GM23248 (cell line): ENCODE measurements at regions not wholly inside any gene's neighbourhood (a gene's known extent, or its start where the extent isn't known, plus 50 kb on each side); places are given as distances from the start of the nearest gene placed in this dataset.

Source experiments
- DNase-seq: peaks from one replicate; pipeline ENCODE4 v3.0.0-alpha.2; 2015
- H2AFZ ChIP-seq: fragments of 200-600 bp; sonication (generic); 2 replicates; pipeline ENCODE4 v1.6.1; 2016; ENCODE audit warnings: antibody characterized with exemption
- H3F3A ChIP-seq: fragments of 200-600 bp; sonication (generic); 2 replicates; pipeline ENCODE4 v1.6.1; 2016; ENCODE audit warnings: mild to moderate bottlenecking, antibody characterized with exemption, mixed run types; ENCODE audit not compliant: insufficient read depth
- H3K27ac ChIP-seq: fragments of 200-600 bp; sonication (generic); 2 replicates; pipeline ENCODE4 v1.5.1; 2016; ENCODE audit warnings: mild to moderate bottlenecking
- H3K27me3 ChIP-seq: fragments of 200-600 bp; sonication (generic); replicated peaks from 2 replicates; pipeline ENCODE4 v1.6.1; 2016; ENCODE audit warnings: mild to moderate bottlenecking; ENCODE audit not compliant: insufficient read depth
- H3K36me3 ChIP-seq: fragments of 200-600 bp; sonication (generic); 2 replicates; pipeline ENCODE4 v1.6.1; 2016; ENCODE audit warnings: low read depth, mild to moderate bottlenecking
- H3K4me1 ChIP-seq: fragments of 200-600 bp; sonication (generic); 2 replicates; pipeline ENCODE4 v1.6.1; 2016; ENCODE audit warnings: mild to moderate bottlenecking; ENCODE audit not compliant: insufficient read depth
- H3K4me2 ChIP-seq: fragments of 200-600 bp; sonication (generic); one replicate; pipeline ENCODE4 v1.6.1; 2016; ENCODE audit warnings: mild to moderate bottlenecking; ENCODE audit not compliant: unreplicated experiment
- H3K4me3 ChIP-seq: fragments of 200-600 bp; sonication (generic); 2 replicates; pipeline ENCODE4 v1.5.1; 2016; ENCODE audit warnings: mild to moderate bottlenecking
- H3K79me2 ChIP-seq: fragments of 200-600 bp; sonication (generic); 2 replicates; pipeline ENCODE4 v1.6.1; 2016; ENCODE audit warnings: mild to moderate bottlenecking; ENCODE audit not compliant: insufficient read depth
- H3K9ac ChIP-seq: fragments of 200-600 bp; sonication (generic); 2 replicates; pipeline ENCODE4 v1.6.1; 2016; ENCODE audit warnings: mild to moderate bottlenecking
- H3K9me2 ChIP-seq: fragments of 200-600 bp; sonication (generic); 2 replicates; pipeline ENCODE4 v1.6.1; 2016; ENCODE audit warnings: mixed run types, mild to moderate bottlenecking, moderate library complexity; ENCODE audit not compliant: insufficient read depth
- H3K9me3 ChIP-seq: fragments of 200-600 bp; sonication (generic); one replicate; pipeline ENCODE4 v1.6.1; 2017; ENCODE audit warnings: low read depth
- H4K20me1 ChIP-seq: fragments of 200-600 bp; sonication (generic); 2 replicates; pipeline ENCODE4 v1.6.0; 2016; ENCODE audit not compliant: insufficient read depth
- EZH2 ChIP-seq: fragments of 200-600 bp; sonication (generic); IDR thresholded peaks from 2 replicates; pipeline ENCODE4 v1.6.1; 2018; ENCODE audit warnings: antibody characterized with exemption, mild to moderate bottlenecking; ENCODE audit not compliant: insufficient read depth, poor library complexity, severe bottlenecking
- EZH2phosphoT487 ChIP-seq: fragments of 200-600 bp; sonication (generic); IDR thresholded peaks from 2 replicates; pipeline ENCODE4 v1.6.1; 2018; ENCODE audit warnings: antibody characterized with exemption, moderate library complexity, mild to moderate bottlenecking, low read depth; ENCODE audit not compliant: insufficient read depth
- WGBS, 2 experiments: methylation state at CpG; one replicate each; pipeline ENCODE4 v1.1.6; 2015 to 2017; ENCODE audit warnings: low lambda C conversion rate in 2 of 2, low coverage in 1 of 2; ENCODE audit errors: missing lambda C conversion rate in 2 of 2; 5-methylcytosine and 5-hydroxymethylcytosine counted together
- in situ Hi-C: fragments of 300-500 bp; cut with MboI; formaldehyde crosslinking; loops from 2 replicates; pipeline ENCODE4 v1.15.0; 2020

GRCh38 chr13:34678154-34678553, 263.9 kb upstream of the NBEA start:
- Histone ChIP-seq H3K4me2 (no peak overlapping the region), H3K36me3 (no peaks in the 10 kb centered on the region), H2AFZ (no peak overlapping the region), H4K20me1 (no peaks in the 10 kb centered on the region), H3K4me3 (no peak overlapping the region), H3K27me3 (no peaks in the 10 kb centered on the region), H3K79me2 (no peaks in the 10 kb centered on the region), H3K9ac (no peak overlapping the region), H3F3A (no peaks in the 10 kb centered on the region), H3K4me1 (no peaks in the 10 kb centered on the region), H3K9me3 (no peaks in the 10 kb centered on the region), H3K9me2 (no peaks in the 10 kb centered on the region), H3K27ac (no peak overlapping the region)
- in situ Hi-C loops: no loop called here
- peak; percentile 39 for DNase-seq
- TF ChIP-seq EZH2: no peak
- TF ChIP-seq EZH2phosphoT487: no peak
- WGBS, 2 experiments: 79 to 83% methylated on average over 2 of the region's 2 CpGs

GRCh38 chr13:34681405-34681955, 260.6 kb upstream of the NBEA start:
- Histone ChIP-seq H3K4me1 (no peaks in the 10 kb centered on the region), H3K4me2 (no peak overlapping the region), H3K79me2 (no peaks in the 10 kb centered on the region), H3K27ac (no peak overlapping the region), H2AFZ (no peak overlapping the region), H3K9ac (no peak overlapping the region), H4K20me1 (no peaks in the 10 kb centered on the region), H3K27me3 (no peaks in the 10 kb centered on the region), H3K4me3 (no peak overlapping the region), H3K9me3 (no peaks in the 10 kb centered on the region), H3F3A (no peaks in the 10 kb centered on the region), H3K9me2 (no peaks in the 10 kb centered on the region), H3K36me3 (no peaks in the 10 kb centered on the region)
- in situ Hi-C loops: no loop called here
- TF ChIP-seq EZH2 (no peak), EZH2phosphoT487 (no peak)
- WGBS, 2 experiments: 13 to 14% methylated on average over 4 of the region's 4 CpGs
- DNase-seq: no peak

GRCh38 chr13:34695063-34695462, 247.0 kb upstream of the NBEA start:
- Histone ChIP-seq H3K4me1 (no peaks in the 10 kb centered on the region), H3K27me3 (no peaks in the 10 kb centered on the region), H3K36me3 (no peaks in the 10 kb centered on the region), H3F3A (no peaks in the 10 kb centered on the region), H3K9ac (no peak overlapping the region), H3K4me3 (no peak overlapping the region), H3K9me2 (no peaks in the 10 kb centered on the region), H2AFZ (no peak overlapping the region), H3K27ac (no peak overlapping the region), H3K9me3 (no peaks in the 10 kb centered on the region), H3K4me2 (no peak overlapping the region), H4K20me1 (no peaks in the 10 kb centered on the region), H3K79me2 (no peaks in the 10 kb centered on the region)
- 33 to 42% methylated on average over 2 of the region's 2 CpGs for WGBS, 2 experiments
- TF ChIP-seq EZH2 (no peak), EZH2phosphoT487 (no peak)
- DNase-seq: no peak
- in situ Hi-C loops: no loop called here

GRCh38 chr13:34696296-34696695, 245.8 kb upstream of the NBEA start:
- H4K20me1 ChIP-seq: no peaks in the 10 kb centered on the region
- no peak overlapping the region for H3K27ac ChIP-seq
- no peaks in the 10 kb centered on the region for H3K4me1 ChIP-seq
- no peaks in the 10 kb centered on the region for H3K9me2 ChIP-seq
- no peaks in the 10 kb centered on the region for H3K79me2 ChIP-seq
- no peak overlapping the region for H2AFZ ChIP-seq
- H3F3A ChIP-seq: no peaks in the 10 kb centered on the region
- no peak overlapping the region for H3K9ac ChIP-seq
- in situ Hi-C loops: no loop called here
- no peak for TF ChIP-seq EZH2
- TF ChIP-seq EZH2phosphoT487: no peak
- H3K4me3 ChIP-seq: no peak overlapping the region
- no peak overlapping the region for H3K4me2 ChIP-seq
- no peaks in the 10 kb centered on the region for H3K9me3 ChIP-seq
- DNase-seq: no peak
- H3K36me3 ChIP-seq: no peaks in the 10 kb centered on the region
- H3K27me3 ChIP-seq: no peaks in the 10 kb centered on the region
- WGBS, 2 experiments: 68 to 72% methylated on average over 5 of the region's 5 CpGs

GRCh38 chr13:34696741-34697140, 245.3 kb upstream of the NBEA start:
- in situ Hi-C loops: no loop called here
- no peaks in the 10 kb centered on the region for H3K79me2 ChIP-seq
- 85 to 87% methylated on average over 14 of the region's 14 CpGs for WGBS, 2 experiments

More at GRCh38 chr13:34696741-34697140, 245.3 kb upstream of the NBEA start:
- Histone ChIP-seq H4K20me1 (no peaks in the 10 kb centered on the region), H3K36me3 (no peaks in the 10 kb centered on the region), H3K27me3 (no peaks in the 10 kb centered on the region), H3K27ac (no peak overlapping the region), H3K9ac (no peak overlapping the region), H3K4me3 (no peak overlapping the region), H3K9me2 (no peaks in the 10 kb centered on the region), H3K4me2 (no peak overlapping the region), H3F3A (no peaks in the 10 kb centered on the region), H3K9me3 (no peaks in the 10 kb centered on the region), H2AFZ (no peak overlapping the region), H3K4me1 (no peaks in the 10 kb centered on the region)
- TF ChIP-seq EZH2phosphoT487 (no peak), EZH2 (no peak)
- no peak for DNase-seq
